ENCODE measurements at regions not wholly inside any gene's neighbourhood (a gene's known extent, or its start where the extent isn't known, plus 50 kb on each side); places are given as distances from the start of the nearest gene placed in this dataset.

- H3K4me1 ChIP-seq (ENCODE audit: control insufficient read depth, extremely low read depth, insufficient read depth, low read length), result no peaks in the 10 kb centered on the region
- DNase-seq (ENCODE audit: low read depth in 2 of 2), result no peak
- H2AFZ ChIP-seq (ENCODE audit: low read length), result no peak overlapping the region
- TF ChIP-seq EZH2 (IDR thresholded peaks at IDR 0.05; ENCODE audit: low read length, missing control alignments), result no peak
- no peak for TF ChIP-seq CTCF (conservative IDR thresholded peaks at IDR 0.05 in 1 of 2, IDR thresholded peaks at IDR 0.05 in 1 of 2; ENCODE audit: low read depth in 1 of 2, low read length in 2 of 2)
- H3K9me3 ChIP-seq (ENCODE audit: control insufficient read depth, insufficient read depth, low read depth, low read length), result no peaks in the 10 kb centered on the region
- H3K9ac ChIP-seq (ENCODE audit: insufficient read depth, low read length), result no peak overlapping the region
- H3K36me3 ChIP-seq (ENCODE audit: control insufficient read depth, insufficient read depth, low read length), result no peaks in the 10 kb centered on the region
- H4K20me1 ChIP-seq (ENCODE audit: control insufficient read depth, extremely low read depth, insufficient read depth, low read length), result no peaks in the 10 kb centered on the region
- H3K27ac ChIP-seq (ENCODE audit: insufficient read depth, low read length), result no peak overlapping the region
- H3K27me3 ChIP-seq (ENCODE audit: control insufficient read depth, insufficient read depth, low read length), result no peaks in the 10 kb centered on the region
- H3K4me2 ChIP-seq (ENCODE audit: extremely low read depth, insufficient read depth, low read length), result no peak overlapping the region
- no peaks in the 10 kb centered on the region for H3K79me2 ChIP-seq (ENCODE audit: control insufficient read depth, insufficient read depth, low read length)
- no peak overlapping the region for H3K4me3 ChIP-seq (replicated peaks in 1 of 4; ENCODE audit: control extremely low read depth in 1 of 4, insufficient read depth in 1 of 4, low read depth in 3 of 4, low read length in 4 of 4)
These were observed 78.3 kb upstream of the MBOAT2 start for GRCh38 chr2:9081750-9082149.

- Histone ChIP-seq H2AFZ (ENCODE audit: low read length) (no peak overlapping the region), H3K4me3 (replicated peaks in 1 of 4; ENCODE audit: control extremely low read depth in 1 of 4, insufficient read depth in 1 of 4, low read depth in 3 of 4, low read length in 4 of 4) (no peak overlapping the region), H3K4me2 (ENCODE audit: extremely low read depth, insufficient read depth, low read length) (no peak overlapping the region), H3K9ac (ENCODE audit: insufficient read depth, low read length) (no peak overlapping the region), H3K36me3 (ENCODE audit: control insufficient read depth, insufficient read depth, low read length) (no peaks in the 10 kb centered on the region), H3K27me3 (ENCODE audit: control insufficient read depth, insufficient read depth, low read length) (no peaks in the 10 kb centered on the region), H3K79me2 (ENCODE audit: control insufficient read depth, insufficient read depth, low read length) (no peaks in the 10 kb centered on the region), H3K9me3 (ENCODE audit: control insufficient read depth, insufficient read depth, low read depth, low read length) (no peaks in the 10 kb centered on the region), H3K27ac (ENCODE audit: insufficient read depth, low read length) (no peak overlapping the region), H4K20me1 (ENCODE audit: control insufficient read depth, extremely low read depth, insufficient read depth, low read length) (no peaks in the 10 kb centered on the region), H3K4me1 (ENCODE audit: control insufficient read depth, extremely low read depth, insufficient read depth, low read length) (no peaks in the 10 kb centered on the region)
- no peak for DNase-seq (ENCODE audit: low read depth in 2 of 2)
- no peak for TF ChIP-seq EZH2 (IDR thresholded peaks at IDR 0.05; ENCODE audit: low read length, missing control alignments)
- no peak for TF ChIP-seq CTCF (conservative IDR thresholded peaks at IDR 0.05 in 1 of 2, IDR thresholded peaks at IDR 0.05 in 1 of 2; ENCODE audit: low read depth in 1 of 2, low read length in 2 of 2)
These were observed 74.9 kb upstream of the MBOAT2 start for GRCh38 chr2:9078405-9078804.

- Histone ChIP-seq H3K27ac (ENCODE audit: insufficient read depth, low read length) (no peak overlapping the region), H3K4me1 (ENCODE audit: control insufficient read depth, extremely low read depth, insufficient read depth, low read length) (no peaks in the 10 kb centered on the region), H3K4me2 (ENCODE audit: extremely low read depth, insufficient read depth, low read length) (no peak overlapping the region), H3K27me3 (ENCODE audit: control insufficient read depth, insufficient read depth, low read length) (no peaks in the 10 kb centered on the region), H4K20me1 (ENCODE audit: control insufficient read depth, extremely low read depth, insufficient read depth, low read length) (no peaks in the 10 kb centered on the region), H3K9ac (ENCODE audit: insufficient read depth, low read length) (no peak overlapping the region), H3K79me2 (ENCODE audit: control insufficient read depth, insufficient read depth, low read length) (no peaks in the 10 kb centered on the region), H3K9me3 (ENCODE audit: control insufficient read depth, insufficient read depth, low read depth, low read length) (no peaks in the 10 kb centered on the region), H3K36me3 (ENCODE audit: control insufficient read depth, insufficient read depth, low read length) (no peaks in the 10 kb centered on the region), H3K4me3 (replicated peaks in 1 of 4; ENCODE audit: control extremely low read depth in 1 of 4, insufficient read depth in 1 of 4, low read depth in 3 of 4, low read length in 4 of 4) (no peak overlapping the region), H2AFZ (ENCODE audit: low read length) (peak overlapping the region; percentile 34)
- no peak for DNase-seq (ENCODE audit: low read depth in 2 of 2)
- no peak for TF ChIP-seq EZH2 (IDR thresholded peaks at IDR 0.05; ENCODE audit: low read length, missing control alignments)
- no peak for TF ChIP-seq CTCF (conservative IDR thresholded peaks at IDR 0.05 in 1 of 2, IDR thresholded peaks at IDR 0.05 in 1 of 2; ENCODE audit: low read depth in 1 of 2, low read length in 2 of 2)
These were observed 74.2 kb upstream of the MBOAT2 start for GRCh38 chr2:9077691-9078090.

All from fibroblast of lung (primary cell).